Upper lobe of right lung (tissue), 1 donor: ENCODE measurements at regions not wholly inside any gene's neighbourhood (a gene's known extent, or its start where the extent isn't known, plus 50 kb on each side); places are given as distances from the start of the nearest gene placed in this dataset.

Source experiments
- ATAC-seq: fragments of 200-7000 bp; cut with Tn5 transposase; one replicate; pipeline ENCODE4 v1.9.1; 2020; ENCODE audit warnings: mild to moderate bottlenecking, moderate library complexity
- DNase-seq: peaks from one replicate; pipeline ENCODE4 v3.0.0-alpha.2; 2020
- H3K27ac ChIP-seq: fragments of 200-600 bp; one replicate; pipeline ENCODE4 v1.8.0; 2022
- H3K27me3 ChIP-seq: fragments of 200-600 bp; one replicate; pipeline ENCODE4 v1.8.0; 2022; ENCODE audit warnings: mild to moderate bottlenecking
- H3K36me3 ChIP-seq: fragments of 200-600 bp; one replicate; pipeline ENCODE4 v1.8.0; 2022
- H3K4me1 ChIP-seq: fragments of 200-600 bp; one replicate; pipeline ENCODE4 v1.8.0; 2022
- H3K4me3 ChIP-seq: fragments of 200-600 bp; one replicate; pipeline ENCODE4 v1.8.0; 2022; ENCODE audit warnings: mild to moderate bottlenecking
- H3K9me3 ChIP-seq: fragments of 200-600 bp; one replicate; pipeline ENCODE4 v1.8.0; 2022
- CTCF ChIP-seq: fragments of 200-600 bp; IDR thresholded peaks from one replicate; pipeline ENCODE4 v1.8.0; 2022; ENCODE audit warnings: antibody characterized with exemption
- intact Hi-C: fragments of 100-400 bp; cut with DNase I; formaldehyde crosslinking; loops from one replicate; pipeline ENCODE4 v1.11.0; 2022
- donor health status: DM: no; HTN: yes; CAD: no; lungs with severe emphysema.

DNA sequence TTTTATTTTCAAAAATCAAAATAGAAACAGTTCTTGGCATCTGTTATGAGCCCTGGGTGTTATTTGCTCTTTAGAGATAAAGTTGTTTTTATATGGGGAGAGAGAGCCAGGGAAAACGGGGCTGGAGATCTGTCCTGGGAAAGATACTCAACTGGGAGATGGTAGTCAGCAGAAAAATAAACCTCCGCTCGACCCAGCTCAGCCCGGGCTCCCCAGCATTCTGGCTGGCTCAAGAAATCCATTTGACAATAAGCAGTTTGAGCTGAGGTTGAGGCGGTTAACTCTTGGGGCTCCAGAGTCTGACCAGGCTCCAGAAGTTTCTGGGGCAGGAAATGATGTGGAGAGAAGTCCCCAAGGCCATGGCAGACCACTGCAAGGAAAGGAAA, 151.9 kb downstream of the IRX5 start:
- Histone ChIP-seq H3K4me1 (no peaks in the 10 kb centered on the region), H3K9me3 (no peaks in the 10 kb centered on the region), H3K27me3 (no peaks in the 10 kb centered on the region), H3K27ac (no peak overlapping the region), H3K36me3 (no peaks in the 10 kb centered on the region), H3K4me3 (no peak overlapping the region)
- DNase-seq (no peak), ATAC-seq (no peak)
- TF ChIP-seq CTCF, result no peak
- intact Hi-C loops, result no loop called here

DNA sequence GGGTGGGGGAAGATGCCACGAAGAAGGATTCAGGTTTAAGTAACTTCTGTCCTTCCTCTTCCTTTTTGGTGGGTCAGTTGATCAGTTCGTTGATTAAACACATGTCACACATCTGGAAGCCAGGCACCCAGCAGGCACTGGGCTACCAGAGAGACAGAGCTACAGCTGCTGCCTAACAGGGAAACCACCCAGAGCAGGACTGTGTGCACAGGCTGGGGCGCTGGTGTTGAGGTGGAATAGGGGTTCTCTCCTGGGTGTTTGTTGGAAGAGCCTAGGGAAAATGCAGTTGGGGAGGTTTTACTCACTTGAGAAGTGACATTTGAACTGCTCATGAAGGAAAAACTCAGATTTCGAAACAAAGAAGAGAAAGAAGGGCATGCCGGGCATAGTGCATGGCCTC, 152.4 kb downstream of the IRX5 start:
- intact Hi-C loops, result no loop called here
- Histone ChIP-seq H3K27ac (no peak overlapping the region), H3K36me3 (no peaks in the 10 kb centered on the region), H3K9me3 (no peaks in the 10 kb centered on the region), H3K4me1 (no peaks in the 10 kb centered on the region), H3K4me3 (no peak overlapping the region), H3K27me3 (no peaks in the 10 kb centered on the region)
- no peak for ATAC-seq
- no peak for DNase-seq
- TF ChIP-seq CTCF, result no peak

- intact Hi-C loops, result no loop called here
- H3K27ac ChIP-seq, result no peak overlapping the region
Measured at GRCh38 chr16:55088098-55088497, 157.4 kb downstream of the IRX5 start.

DNA sequence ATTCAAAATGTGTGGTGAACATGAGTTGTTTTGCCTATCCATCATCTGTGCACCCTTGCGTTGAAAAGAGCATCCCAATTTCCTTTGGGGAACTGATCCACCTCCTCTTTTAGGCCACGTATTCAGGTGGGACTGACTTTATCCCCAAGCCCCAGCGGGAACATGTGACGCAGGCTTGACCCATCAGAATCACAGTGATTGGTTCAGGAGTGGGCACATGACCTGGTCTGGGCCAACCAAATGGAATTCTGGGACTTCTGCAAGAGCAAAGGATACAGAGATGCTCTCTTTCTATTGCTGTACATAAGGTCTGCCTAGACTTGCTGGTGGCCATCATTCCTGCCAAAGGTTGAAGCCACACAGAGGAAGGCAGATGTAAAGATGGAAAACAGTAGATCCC, 158.9 kb downstream of the IRX5 start:
- intact Hi-C loops, result no loop called here
- Histone ChIP-seq H3K4me1 (no peaks in the 10 kb centered on the region), H3K4me3 (no peak overlapping the region), H3K27me3 (no peaks in the 10 kb centered on the region), H3K9me3 (no peaks in the 10 kb centered on the region), H3K27ac (no peak overlapping the region), H3K36me3 (no peaks in the 10 kb centered on the region)
- TF ChIP-seq CTCF, result no peak
- DNase-seq (no peak), ATAC-seq (no peak)

More at GRCh38 chr16:55088098-55088497, 157.4 kb downstream of the IRX5 start:
- Histone ChIP-seq H3K27me3 (no peaks in the 10 kb centered on the region), H3K4me1 (no peaks in the 10 kb centered on the region), H3K4me3 (no peak overlapping the region), H3K36me3 (no peaks in the 10 kb centered on the region), H3K9me3 (no peaks in the 10 kb centered on the region)
- TF ChIP-seq CTCF, result no peak
- DNase-seq (no peak), ATAC-seq (no peak)

DNA sequence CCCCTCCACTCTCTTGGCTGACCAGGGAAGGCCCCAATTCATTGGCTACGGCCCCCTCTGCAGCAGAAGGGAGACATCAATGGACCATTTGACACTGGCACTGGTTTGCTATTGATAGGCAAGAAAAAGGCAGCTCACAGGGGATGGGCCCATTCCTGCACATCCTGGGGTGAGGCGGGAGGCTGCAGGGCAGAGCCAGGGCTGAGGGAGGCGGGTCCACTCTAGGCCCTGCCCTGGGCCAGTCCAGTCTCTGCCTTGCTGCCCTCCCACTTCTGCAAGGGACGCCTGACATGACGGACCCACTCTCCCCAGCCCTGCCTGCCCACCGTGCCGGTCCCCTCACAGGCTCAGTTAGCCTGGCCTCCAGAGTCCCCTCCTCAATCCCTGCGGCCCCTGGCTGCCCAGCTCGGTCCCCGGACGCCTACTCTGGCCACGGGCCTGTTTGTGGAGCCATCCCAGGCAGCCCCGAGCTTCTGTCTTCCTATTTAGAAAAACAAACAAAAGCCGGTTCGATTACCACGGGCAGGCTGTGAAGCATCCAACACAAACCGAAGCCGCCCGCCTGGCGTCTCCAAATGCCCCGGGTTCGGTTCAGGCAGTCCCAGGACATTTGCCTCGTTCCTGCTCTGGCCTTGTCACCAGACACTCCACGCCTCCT, 160.7 kb downstream of the IRX5 start:
- no peak for DNase-seq

More for the DNA sequence above, 160.7 kb downstream of the IRX5 start:
- H3K9me3 ChIP-seq, result no peaks in the 10 kb centered on the region
- no peak overlapping the region for H3K27ac ChIP-seq
- no peaks in the 10 kb centered on the region for H3K4me1 ChIP-seq
- intact Hi-C loops, result no loop called here
- TF ChIP-seq CTCF, result no peak
- no peaks in the 10 kb centered on the region for H3K36me3 ChIP-seq
- H3K4me3 ChIP-seq, result no peak overlapping the region
- ATAC-seq, result peak; percentile 36
- H3K27me3 ChIP-seq, result no peaks in the 10 kb centered on the region
